HG03354 (cell line): ENCODE measurements at regions not wholly inside any gene's neighbourhood (a gene's known extent, or its start where the extent isn't known, plus 50 kb on each side); places are given as distances from the start of the nearest gene placed in this dataset.
A peak's percentile ranks its signal among the peaks of the same experiment; 100 is the strongest.

Experiments used
- ATAC-seq: cut with Tn5 transposase; IDR thresholded peaks from one replicate; pipeline ENCODE4 v1.9.1; 2021; ENCODE audit warnings: mild to moderate bottlenecking; ENCODE audit not compliant: unreplicated experiment, poor library complexity, severe bottlenecking

DNA sequence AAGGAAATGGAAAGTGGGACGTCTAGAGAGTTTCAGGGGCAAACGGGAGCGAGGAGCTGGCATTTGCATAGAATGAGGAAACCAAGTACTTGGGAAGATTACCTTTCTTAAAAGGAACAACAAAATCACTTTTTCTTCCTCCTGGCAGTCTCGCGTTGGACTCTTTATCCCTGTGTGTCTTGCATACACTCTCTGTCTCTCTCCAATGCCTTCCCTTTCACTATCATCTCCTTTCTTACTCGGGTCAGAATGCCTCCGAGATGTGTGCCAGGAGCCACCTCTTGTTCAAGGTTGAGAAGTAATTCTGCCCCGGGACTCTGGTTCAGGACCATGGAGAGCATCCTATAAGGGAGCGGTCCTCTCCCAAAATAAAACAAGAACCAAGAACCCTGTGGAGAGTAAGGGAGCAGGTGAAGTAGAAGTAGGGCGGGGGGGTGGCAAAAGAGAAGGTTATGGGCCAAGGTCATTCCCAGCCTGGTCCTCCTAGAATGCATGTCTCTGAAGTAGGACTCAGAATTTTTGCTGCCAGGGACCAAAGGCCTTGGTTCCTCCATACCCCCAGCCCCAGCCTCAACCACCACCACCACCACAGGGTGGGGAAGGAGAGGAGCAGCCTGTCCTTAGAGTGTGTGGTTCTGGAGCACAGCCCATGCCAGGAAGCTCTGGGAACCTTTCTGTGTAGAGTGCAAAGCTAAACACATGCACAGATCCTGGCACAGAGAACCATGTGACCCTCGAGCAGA lies 72.1 kb upstream of the ARAP3 start:
- no peak for ATAC-seq

DNA sequence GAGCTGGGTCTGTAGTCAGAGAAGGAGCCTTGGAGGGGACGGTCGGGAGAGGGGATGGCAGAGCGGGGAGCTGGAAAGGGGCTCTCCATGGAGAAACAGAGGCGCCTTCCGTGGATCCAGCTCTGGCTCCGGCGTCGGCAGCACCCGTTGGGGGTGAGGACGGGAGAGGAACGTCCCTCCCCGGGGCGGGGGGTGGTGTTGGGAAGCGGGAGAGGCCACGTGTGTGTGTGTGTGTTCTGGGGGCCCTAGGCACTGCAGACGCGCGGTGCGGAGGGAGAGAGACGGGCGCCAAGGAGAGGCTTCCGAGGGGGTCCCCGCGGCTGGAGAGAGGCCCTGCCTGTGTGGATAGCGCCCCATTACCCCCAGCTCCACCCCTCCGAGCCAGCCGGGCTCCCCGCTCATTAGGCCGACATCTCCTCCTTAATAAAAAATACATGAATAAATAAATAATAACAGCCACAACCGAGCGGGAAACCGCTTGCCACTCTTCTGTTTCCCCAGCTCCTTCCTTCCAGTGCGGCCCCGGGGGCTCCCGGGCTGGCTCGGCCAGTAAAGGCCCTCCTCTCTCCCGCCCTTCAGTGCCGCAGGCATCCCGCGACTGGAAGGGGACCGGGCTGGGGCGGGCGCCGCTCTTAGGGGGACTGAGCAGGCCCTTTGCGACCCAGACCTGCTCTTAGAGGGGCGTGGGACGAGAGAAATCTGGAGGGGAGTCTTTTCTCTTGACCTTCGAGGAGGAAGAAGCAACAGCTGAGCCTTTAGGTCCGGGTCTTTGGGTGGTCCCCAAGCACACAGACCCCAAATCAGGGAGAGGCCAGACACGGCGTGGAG lies 71.3 kb upstream of the ARAP3 start:
- no peak for ATAC-seq

DNA sequence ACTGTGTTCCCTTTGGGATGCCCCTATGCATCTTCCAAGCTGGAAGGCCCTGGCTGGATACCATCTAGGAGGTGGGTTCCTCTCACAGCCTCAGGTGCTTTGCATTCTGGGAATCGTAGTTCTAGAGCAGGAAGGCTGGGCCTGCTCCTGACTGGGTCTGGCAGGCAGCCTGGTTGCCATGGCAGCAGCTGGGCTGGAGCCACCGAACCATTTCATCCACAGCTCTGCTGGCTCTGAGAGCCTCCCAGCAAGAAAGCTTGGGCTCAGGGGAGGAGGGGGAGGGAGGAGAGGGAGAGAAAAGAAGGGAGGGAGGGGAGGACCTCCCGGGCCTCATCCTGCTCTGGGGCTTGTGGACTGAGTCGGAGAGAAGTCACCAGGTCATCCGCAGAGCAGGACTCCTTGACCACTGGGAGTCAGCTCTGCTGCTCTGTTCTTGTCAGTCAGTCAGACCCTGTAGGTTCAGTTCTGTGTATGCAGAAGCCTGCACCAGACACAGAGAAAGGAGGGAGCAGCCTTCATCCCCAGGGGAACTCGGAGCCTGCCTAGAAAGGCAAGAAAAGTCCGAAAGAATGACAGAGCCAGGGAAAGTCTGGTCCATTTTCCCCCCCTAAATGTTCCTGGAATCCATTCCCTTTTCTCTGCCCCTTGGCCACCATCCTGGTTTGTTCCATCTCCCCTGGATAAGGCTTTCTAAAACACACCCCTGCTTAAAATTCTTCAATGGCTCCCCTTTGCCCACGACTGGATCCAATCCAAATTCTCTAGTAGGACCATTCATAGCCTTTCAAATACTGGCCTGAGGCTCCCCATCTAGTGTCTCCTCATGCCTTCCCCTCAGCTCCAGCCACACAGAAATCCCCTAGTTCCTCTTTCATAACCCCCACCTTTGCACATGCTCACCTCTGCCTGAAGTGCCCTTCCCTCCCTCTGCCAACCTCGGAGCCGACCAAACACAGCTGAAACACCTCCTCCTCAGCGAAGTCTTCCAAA lies 65.4 kb upstream of the ARAP3 start:
- ATAC-seq, result peak; percentile 69

DNA sequence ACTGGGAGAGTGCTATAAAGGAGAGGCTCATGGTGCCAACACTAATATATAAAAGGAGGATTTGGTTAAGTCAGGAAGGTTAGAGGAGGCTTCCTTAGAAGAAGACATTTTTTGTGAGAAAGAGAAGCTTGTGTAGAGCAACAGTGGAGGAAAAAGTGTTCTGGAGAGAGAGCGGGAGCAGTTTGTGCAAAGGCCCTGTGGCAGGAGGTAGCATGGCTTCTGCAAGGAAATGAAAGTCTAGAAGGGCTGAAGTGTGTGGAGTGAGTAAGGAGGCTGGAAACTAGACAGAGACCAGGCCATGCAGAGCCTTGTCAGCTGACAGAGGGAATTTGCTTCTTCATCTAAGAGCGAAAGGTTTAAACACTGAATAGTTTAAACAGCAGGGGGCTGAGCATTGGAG lies 64.4 kb upstream of the ARAP3 start:
- ATAC-seq, result no peak

DNA sequence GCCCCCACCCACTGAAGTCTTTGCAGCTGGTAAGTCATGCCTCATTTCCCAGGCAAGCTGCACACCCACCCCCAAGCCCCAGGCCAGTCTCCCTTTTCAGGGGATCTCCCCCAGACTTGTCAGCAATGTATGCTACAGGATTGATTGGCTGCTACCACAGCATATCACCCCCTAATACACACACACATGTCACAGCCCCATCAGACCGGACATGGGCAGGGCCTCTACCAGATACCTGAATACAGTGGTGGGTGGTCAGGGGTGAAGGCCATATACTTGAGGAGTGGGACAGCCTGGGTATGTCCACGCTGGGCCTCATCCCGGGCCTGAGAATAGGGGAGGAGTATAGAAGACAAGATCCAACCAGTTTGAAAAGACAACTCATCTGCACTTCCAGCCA lies 63.4 kb upstream of the ARAP3 start:
- ATAC-seq, result no peak

DNA sequence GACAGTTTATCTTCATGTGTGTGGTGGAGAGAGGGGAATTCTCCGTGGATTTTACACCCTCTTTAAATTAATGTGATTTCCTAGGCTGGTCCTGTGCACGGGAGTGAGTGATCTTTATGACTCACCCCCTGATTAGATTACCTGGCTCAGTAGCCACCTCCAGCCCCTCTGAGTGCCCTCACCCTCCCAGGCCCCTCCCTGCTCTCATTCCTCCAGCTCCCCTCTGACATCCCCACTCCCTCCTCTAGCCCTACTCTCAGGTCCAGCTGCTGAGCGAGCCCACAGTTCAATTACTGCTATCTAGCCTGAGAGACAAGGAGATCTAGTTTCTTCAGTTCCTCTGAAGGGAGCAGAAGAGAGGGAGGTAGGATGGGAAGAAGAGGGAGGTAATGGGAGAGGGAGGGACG lies 61.8 kb upstream of the ARAP3 start:
- no peak for ATAC-seq

DNA sequence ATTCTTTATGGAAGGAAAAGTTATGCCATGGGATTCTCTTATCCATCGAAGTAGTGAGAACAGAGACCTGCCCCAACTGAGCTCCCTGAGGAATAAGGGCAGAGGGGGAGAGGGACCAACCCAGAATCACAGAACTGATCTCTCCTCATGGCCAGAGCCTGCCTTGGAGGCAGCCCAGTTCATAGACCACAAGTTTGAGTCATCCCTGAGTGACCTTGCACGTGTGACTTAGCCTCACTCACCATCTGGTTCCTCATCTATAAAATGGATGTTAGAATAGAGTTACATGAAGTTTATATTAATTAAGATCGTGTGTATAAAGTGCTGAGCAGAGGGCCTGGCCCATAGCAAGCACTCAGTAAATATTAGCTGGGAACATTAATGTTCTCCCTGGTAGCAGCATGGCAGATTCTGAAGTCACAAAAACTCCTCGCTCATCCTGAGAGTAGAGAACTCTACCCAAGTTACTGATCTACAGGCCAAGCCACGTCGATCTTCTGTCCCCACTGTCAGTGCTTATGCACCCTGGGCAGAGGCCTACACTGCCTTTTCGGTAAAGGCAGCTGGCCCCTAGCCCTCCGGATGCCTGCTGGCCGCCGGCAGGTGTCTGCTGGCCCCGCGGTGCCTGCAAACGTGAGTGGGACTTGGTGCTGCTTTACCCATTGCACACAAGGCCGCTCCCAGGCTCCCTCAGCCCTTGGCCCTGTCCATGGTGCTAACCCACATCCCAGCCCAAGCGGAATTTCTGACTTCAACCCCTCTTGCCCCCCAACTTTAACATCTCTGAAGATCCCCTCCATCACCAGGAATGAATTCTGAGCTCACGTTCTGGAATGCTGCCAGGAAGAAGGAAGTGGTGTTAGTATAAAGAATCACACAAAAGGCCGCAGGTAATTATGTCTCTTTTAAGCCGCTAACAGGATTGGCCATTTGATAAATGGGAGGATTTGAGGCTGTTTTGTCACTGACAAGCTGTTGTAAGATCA lies 61.1 kb upstream of the ARAP3 start:
- peak; percentile 55 for ATAC-seq

DNA sequence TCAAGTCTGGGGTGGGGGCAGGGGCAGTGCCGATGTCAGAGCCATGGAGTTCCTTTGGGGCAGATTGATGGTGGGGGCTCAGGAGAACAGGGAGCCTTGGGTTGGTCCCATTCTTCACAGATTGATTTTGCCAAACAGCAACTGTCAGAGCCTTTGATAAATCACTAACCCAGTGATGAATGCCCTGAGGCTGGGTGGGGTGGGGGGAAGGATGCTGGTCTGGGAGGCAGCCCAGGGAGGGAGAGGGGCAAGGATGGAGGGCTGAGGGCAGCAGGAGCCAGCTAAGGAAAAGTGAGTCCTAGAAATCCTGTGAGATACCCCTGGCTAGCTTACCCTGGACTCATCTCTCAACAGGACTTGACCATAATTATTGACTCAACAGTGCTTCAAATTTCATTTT lies 60.1 kb upstream of the ARAP3 start:
- no peak for ATAC-seq

DNA sequence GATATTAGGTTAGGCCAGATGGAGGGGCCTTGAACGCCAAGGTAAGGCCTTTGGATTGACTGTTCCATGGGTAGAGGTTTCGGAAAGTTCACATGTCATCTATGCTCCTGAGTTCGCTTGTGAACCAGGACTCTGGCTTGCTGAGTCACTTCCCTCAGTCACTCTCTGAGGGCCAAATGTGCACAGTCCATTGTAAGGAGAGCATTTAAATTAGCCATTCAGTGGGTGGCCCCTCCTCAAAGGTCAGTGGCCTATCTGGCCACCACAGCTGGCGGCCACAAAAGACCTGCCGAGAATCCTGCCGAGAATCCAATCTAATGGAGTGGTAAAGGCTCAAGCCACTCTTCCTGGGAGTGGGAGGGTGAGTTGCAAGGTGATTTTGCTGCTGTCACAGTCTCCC lies 58.9 kb upstream of the ARAP3 start:
- no peak for ATAC-seq

DNA sequence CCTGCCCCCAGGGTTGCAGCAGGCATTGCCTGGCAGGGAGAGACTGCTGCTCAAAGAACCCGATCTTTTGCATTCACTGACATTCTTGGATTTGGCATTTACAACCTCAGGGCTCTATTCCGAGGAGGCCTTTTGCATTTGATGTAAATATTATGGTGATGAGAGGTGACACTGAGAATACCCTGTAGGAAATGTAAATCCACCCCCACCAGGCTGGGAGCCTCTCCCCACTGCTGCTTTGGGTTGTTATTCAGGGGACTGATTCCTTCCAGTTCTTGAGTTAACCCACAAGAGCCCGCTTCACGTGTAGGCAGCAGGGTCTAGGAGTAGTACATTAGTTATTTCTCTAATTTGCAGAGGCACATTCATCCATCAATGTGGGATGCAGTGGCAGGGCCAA lies 55.5 kb upstream of the ARAP3 start:
- no peak for ATAC-seq

DNA sequence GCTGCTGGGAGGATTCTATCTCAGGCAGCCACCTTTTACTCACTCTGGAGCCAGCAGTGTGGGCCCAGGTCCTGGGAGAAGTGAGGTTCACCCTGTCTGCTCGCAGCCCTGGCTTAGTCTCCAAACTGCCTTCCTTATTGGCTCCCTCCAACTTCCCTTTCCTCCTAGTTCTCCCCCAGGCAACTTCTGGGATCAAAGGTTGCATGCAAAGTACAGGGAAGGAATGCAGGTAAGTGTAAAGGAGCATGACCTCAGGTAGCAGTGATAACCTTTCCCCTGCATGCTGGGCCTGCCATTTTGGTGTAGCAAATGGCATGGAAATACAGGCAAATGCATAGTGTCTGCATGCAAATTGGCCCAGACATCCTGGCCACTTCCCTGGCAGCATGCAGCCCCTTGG lies 53.8 kb upstream of the ARAP3 start:
- no peak for ATAC-seq

DNA sequence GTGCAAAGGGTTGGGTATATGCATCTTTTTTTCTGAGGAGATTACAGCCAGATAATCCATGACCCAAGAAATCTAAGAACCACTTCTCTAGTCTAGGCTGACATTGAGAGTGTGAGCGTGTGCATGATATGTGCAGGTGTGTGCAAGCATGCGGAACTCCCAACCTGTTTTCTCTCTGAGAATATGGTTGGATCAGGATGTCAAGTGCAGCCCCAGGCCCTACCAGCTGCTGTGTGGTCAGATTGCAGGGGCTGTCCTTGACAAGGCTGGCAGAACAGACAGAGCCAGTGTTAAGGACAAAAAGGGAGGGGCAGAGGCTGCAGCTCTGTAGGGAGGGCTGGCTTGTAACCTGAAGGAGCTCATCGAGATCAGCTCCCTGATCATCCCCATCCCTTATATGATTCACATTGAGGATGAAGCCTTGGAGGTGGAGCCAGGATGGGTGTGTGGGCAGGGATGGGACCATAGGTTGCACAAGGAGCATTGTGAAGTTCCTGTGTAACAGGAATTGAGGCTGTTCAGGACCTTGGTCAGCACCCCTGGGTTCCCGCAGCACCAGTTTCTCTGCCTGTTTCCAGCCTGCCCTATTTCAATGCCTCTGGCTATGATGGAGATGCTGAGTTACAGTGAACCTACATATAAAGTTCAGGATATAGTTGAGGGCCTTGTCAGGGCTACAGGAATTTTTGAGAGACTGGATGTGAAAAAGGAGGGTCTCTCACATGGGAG lies 52.6 kb upstream of the ARAP3 start:
- no peak for ATAC-seq

DNA sequence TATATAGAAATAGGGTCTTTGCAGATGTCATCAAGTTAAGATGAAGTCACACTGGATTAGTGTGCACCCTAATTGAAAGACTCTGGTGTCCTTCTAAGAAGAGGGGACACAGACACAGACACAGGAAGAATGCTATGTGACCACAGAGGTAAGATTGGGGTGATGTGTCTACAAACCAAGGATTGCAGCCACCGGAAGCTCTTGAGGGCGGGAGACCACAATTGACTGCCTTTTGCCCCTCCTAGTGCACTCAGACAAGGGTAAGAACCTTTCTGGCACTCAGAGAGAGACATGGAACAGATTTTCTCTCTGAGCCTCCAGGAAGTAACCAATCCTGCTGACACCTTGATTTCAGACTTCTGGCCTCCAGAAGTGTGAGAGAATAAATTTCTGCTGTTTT lies 51.2 kb upstream of the ARAP3 start:
- ATAC-seq, result no peak

DNA sequence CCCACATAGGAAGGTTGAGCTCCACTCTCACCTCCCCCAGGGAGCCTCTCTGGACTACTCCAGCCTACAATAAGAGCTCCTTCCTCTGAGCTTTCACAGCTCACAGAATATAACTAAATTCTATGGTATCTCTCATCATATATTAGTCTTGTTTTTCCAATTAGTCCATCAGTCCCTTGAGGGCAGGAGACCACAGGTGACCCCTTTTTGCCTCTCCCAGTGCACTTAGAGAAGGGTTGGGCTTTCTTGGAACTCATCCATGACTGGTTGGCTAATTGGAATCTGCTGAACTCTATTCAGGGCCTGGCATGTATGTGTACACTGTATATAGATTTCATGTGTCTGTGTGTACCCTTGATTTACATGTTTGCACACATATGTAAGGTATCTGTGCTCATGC lies 50.4 kb upstream of the ARAP3 start:
- no peak for ATAC-seq
